ENCODE measurements at regions not wholly inside any gene's neighbourhood (a gene's known extent, or its start where the extent isn't known, plus 50 kb on each side); places are given as distances from the start of the nearest gene placed in this dataset.
"Not testable (repeated sequence)": the region's sequence is repeated elsewhere in the genome, so short reads cannot be mapped to it uniquely, and the experiment has no call there.

DNA sequence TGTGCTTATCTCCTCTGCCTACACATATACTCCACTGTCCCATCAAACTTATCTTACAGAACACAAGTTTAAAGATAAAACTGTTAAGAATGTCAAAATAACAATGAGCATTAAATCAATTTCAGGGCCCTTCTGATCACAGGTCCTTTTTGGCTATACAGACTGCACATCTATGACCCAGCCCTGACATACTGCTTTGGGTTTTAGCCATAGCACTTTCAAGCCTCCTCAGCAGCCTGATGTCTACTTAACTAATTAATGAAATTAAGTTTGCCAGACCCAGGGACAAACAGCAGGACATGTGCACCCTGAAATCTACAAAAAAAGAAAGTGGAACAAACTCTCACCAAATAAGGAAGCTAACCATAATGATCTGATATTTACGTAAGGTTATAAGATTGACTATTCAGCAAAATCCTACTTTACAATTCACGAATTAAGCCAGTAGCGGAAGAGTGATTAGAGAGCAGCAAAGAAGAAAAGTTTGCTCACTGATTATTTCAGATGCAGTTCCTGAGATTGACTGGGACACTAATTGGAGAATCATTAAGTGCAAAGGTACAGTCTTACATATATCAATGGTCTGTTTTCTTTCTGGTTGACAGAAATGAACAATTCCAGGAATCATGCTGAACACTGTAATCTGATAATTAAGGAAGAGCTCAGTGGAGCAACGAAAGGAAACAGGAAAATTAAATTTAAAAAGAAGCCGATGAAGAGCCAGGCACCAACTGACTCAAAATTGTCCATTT, 669.3 kb upstream of the LRRN3 start:
- DNase-seq: no peak

DNA sequence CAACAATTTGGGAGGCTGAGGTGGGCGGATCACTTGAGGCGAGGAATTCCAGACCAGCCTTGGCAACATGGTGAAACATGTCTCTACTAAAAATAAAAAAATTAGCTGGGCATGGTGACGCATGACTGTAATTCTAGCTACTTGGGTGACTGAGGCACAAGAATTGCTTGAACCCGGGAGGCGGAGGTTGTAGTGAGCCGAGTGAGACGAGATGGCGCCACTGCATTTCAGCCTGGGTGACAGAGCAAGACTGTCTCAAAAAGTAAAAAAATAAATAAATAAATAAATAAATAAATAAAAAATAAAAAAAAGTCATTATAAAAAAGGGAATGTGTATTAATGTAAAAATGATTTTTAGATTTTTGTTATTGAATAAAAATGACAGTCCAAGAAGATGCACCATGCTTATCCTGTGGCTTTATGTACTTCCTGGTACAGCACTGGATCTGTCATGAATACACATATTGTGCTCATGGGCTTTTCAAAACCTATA, 658.8 kb upstream of the LRRN3 start:
- no peak for DNase-seq

DNA sequence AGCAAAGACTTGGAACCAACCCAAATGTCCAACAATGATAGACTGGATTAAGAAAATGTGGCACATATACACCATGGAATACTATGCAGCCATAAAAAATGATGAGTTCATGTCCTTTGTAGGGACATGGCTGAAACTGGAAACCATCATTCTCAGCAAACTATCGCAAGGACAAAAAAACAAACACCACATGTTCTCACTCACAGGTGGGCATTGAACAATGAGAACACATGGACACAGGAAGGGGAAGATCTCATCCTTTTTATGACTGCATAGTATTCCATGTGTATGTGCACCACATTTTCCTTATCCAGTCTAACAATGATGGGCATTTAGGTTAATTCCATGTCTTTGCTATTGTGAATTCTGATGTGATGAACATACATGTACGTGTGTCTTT, 652.0 kb upstream of the LRRN3 start:
- DNase-seq: not testable (repeated sequence)

DNA sequence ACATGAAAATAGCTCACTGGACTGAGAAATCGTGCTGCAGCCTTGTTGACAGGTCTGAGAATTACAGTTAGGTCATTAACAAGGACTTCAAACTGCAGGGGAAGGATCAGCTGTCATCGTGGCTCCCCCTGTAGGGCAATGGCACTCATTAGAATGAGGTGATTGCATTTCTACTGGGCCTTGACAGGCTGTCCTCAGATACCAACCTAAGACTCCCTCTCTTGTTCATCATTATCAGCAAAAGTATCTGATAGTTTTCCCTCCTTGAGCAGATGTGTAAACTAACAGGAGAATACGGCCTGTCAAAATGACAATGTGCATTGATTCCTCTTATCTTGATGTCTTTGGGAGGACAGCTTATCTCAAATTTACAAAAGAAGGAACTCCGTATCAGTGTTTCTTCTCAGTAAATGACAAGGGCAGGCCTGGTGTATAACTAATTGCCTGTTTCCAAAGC, 648.5 kb upstream of the LRRN3 start:
- no peak for DNase-seq

DNA sequence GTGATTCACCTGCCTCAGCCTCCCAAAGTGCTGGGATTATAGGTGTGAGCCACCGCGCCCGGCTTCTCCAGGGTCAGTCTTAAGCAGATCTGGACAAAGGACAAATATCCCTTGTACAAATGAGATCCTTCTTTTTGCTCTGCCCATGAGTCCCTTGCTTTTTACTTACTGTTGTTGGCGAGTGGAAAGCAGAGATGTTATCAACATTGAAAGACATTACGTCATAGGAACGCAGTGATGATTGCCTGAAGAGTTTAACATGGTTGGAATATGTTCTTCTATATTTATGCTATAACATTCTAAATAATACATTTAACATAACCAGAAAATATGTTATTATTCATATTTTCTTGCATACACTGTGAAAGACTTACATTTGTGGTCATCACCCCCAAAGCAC, 644.3 kb upstream of the LRRN3 start:
- no peak for DNase-seq

DNA sequence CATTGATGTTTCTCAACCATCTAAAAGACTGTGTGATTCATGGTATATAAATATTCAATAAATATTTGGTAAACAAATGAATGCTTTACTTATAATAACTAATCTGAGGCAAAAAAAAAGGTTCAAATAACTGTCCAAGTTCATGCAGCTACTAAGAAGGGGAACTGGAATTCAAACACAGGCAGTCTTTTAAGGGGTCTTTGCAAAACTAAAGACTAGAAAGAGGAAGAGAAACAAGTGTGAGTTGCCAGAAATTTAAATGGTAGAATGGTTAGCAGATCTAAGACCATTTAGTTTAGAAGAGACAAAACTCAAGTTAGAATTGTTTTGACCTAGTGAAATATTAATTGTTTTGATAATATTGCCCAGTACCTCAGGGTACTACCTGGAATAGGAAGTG, 642.0 kb upstream of the LRRN3 start:
- no peak for DNase-seq

DNA sequence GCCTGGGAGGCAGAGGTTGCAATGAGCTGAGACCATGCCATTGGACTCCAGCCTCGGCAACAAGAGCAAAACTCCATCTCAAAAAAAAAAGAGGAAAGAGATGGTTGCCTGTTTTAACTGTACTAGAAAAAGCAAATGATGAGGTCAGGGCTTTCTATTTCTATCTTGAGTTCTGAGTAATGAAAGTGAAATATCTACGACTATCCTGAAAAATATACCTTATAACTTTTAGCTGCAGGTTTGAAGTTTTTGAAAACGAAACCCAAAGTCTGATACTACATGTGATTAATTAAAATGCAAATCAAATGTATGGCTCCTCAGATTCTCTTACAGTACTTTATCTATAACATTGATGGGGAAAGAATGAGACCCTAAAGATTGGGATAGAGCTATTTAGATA, 636.2 kb upstream of the LRRN3 start:
- DNase-seq: no peak

DNA sequence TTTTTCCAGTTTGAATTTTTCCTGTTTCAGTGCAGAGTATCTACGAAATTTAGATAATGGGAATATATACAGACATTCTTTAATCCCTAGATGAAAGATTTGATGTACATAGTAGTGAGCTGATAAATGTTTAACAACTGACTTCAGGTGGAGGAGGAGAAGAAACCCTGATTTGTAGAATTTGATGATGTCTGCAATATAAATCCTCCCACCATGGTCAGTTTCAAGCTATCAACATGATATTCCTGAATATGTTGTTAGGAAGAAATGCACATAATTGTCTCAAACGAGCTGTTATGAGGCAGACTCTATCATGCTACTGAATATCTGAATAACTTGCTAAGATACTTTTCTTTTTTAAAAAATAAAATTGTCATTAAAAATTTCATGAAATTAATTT, 629.3 kb upstream of the LRRN3 start:
- no peak for DNase-seq

DNA sequence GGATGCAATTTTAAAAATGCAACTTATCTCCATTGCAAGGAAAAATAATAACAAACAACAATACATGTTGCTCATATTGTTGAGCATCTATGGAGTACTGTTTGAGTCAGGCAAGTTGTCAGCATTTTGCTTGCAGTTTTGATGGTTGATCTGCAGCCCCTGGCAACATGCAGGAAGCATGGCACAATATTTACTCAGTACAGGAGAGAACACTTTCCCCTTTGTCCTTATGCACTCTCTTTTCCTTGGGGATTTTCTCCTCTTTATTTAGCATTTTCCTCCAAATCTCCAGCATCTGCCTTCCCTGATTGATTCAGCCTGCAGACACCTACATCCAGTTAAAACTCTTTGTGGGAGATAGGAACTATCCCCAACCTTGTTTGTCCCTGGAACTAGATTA, 620.5 kb upstream of the LRRN3 start:
- no peak for DNase-seq

DNA sequence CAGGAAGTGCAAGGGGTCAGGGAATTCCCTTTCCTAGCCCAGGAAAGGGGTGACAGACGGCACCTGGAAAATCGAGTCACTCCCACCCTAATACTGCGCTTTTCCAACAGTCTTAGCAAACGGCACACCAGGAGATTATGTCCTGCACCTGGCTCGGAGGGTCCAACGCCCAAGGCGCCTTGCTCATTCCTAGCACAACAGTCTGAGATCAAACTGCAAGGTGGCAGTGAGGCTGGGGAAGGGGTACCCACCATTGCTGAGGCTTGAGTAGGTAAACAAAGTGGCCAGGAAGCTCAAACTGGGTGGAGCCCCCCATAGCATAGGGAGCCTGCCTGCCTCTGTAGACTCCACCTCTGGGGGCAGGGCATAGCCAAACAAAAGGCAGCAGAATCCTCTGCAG, 618.5 kb upstream of the LRRN3 start:
- DNase-seq: not testable (repeated sequence)

DNA sequence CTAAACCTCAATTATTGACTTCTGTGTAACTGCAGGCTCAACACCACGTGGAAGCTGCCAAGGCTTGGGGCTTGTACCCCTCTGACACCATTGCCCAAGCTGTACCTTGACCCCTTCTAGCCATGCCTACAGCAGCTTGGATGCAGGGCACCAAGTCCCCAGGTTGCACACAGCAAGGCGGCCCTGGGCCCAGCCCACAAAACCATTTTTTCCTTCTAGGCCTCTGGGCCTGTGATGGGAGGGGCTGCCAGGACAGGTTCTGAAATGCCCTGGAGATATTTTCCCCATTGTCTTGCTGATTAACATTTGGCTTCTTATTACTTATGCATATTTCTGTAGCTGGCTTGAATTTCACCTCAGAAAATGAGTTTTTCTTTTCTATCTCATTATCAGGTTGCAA, 610.0 kb upstream of the LRRN3 start:
- DNase-seq: no peak

DNA sequence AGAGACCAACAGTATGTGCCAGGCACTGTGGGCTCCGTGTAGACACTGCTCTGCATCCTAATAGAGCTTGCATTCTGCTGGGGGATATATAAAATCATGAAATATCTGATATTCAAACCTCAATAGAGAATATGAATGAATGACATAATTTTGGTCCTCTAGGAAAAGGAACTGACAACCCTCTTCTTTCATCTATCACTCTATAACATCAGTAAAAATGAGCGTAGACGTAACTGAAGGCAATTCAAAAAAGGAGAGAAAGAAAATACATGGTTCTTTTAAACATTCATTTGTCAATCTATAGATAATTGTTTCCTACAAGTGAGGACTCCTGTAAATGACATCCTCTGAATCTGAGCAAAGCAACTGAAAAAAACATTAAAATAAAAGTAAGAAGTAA, 607.4 kb upstream of the LRRN3 start:
- DNase-seq: no peak

DNA sequence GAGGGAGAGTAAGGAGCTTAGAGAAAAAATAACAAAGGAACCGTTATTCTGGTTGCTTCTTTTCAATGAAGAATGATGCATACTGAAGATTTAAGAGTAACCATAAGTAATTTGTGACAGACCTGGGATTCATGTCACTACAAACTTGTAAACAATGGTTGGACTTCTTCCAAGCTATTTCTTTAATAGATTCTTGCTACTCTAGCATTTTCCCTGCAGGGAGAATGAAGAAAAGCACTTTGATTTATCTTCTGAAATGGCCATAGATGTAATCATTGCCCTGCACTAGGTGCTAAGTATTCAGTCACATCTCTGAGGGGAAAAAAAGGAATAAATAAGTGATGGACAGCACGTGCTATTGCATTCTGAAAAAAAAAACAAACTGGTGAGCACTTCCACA, 606.6 kb upstream of the LRRN3 start:
- no peak for DNase-seq

DNA sequence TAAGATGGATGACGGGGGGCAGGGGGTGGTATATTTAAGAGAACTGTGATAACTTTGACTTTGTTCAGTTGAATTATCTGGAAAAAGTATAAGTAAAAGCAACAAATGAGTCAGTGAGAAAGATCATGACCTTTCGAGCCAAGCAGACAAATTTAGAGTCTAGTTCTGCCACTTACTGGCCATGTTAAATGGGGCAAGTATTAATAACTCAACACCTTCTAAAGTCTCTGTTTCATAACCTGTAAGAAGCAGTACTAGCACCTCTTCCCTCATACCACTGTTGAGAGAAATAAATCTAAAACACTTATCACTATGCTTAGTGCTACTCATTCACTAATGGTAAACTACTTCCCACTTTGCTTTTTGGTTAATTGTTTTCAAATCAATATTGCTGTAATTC, 604.4 kb upstream of the LRRN3 start:
- no peak for DNase-seq

DNA sequence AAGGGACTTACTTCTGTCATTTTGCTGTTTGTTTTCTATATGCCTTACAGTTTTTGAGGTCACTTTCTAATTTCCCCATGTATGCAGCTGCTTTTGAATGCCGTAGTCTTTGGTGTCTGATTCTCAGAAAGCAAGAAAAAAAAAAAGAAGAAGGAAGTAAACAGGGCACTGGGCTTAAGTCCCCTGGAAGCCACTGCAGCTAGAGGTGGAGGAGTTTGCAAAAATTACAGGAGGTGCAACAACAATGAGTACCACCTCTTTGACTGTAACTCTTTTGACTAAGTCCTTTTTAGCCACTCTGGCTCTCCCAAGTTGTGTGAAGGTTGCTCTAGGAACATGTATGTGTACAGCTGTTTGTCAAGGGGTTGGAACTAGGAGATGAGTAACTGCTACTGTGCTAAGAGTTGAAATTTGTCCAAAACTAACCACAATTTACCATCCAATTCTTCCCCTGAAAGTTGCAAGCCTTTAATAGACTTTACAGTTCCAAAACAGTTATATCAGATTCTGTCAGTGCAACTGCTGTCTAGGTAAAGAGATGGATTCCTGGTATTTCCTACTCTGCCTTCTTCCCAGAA, 588.0 kb upstream of the LRRN3 start:
- DNase-seq: no peak

DNA sequence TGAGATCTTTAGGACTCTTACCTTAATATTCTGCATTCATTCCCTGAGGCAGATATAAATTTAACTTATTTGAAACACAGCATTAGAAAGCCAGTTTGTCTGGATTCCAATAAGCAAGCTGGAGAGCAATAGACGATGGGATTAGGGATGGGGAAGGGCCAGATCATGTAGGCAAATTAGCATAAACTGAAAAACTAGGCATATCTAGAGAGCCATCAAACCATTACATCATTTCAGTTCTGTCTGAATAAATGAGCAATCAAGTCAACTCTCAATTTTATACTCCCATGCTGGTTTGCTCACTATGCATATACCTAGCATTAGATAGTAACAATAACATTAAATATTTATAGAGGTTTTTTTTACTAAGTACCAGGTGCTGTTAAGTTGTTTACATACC, 583.6 kb upstream of the LRRN3 start:
- DNase-seq: no peak

DNA sequence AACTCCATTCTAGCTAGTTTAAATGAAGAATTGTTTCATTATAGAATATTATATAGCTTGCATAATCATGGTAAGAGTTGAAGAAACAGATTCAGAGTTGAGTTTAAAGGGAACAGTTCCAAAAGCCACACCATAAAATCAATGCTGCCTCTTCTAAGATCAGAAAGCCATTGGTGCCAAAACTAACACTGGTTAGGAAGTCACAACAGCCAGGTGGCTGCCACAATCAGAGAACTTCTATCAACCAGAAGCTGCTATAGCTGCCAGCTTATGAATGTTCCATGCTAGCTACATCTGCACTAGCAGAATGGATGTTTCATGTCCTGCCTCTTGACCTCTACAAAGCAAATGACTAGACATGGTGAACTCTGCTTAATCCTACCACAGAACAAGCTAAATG, 583.1 kb upstream of the LRRN3 start:
- no peak for DNase-seq

DNA sequence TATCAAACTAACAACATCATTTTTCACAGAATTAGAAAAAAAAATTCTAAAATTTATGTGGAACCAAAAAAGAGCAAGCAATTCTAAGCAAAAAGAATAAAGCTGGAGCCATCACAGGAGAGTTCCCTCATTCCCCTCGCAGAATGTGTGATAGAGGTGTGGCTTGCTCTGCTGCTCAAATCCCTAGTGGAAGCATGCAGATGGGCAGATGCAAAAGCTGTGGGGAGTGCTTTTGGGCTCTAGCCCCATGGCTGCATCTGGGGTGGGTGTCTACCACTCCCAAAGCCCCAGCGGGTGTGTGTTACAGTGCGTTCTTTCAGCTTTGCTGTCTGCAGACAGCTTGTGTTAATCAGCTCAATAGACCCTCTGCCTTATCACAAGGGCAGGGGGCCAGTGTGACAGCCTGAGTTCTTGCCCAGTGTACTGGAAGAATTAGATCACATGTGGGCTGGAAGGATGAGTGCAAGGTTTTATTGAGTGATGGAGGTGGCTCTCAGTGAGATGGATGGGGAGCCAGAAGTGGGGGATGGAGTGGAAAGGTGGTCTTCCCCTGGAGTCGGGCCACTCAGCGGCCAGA, 575.9 kb upstream of the LRRN3 start:
- not testable (repeated sequence) for DNase-seq

DNA sequence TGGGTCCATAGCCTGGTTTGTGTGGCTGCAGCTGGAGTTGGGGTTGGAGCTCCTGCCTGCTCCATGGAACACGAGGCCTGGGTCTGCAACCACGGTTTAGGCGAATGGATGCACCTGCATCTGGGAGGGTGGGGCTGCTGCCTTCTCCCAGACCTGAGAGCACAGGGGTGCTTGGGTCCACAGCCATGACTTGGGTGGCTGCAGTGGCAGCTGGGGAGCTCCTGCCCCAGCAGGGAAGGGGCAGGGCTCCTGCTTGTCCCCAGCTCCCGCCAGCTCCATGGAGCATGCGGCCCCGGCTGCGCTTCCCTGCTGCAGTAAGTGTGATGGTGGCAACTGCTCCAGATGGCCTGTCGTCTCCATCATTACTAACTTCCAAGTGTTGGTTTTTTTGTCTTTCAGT, 571.1 kb upstream of the LRRN3 start:
- no peak for DNase-seq

DNA sequence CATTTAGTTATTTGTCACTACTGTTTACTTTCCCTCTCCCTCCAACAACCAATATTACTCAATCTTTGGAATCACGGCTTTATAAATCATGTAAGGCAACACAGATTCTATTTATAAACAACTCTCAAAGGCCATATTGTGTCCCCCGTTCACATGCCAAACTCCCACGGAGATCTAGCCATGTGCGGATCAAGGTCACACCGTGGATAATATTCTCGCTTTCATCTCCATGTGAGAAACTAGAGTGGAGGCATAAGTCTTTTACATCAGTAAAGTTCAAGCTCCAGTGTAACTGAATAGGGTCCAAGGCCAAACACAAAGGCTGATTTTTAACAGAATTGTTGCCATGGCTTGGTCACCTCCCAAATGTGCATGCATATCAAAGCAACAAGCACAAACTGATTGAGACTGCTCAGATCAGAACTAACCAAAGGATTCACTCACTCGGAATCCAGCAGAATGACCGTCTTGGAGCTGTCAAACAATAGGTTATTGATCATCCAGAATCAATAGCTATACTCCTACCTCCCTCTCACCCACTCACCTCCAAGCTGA, 569.5 kb upstream of the LRRN3 start:
- peak in 1 of 2 experiments; percentile 29 for DNase-seq

DNA sequence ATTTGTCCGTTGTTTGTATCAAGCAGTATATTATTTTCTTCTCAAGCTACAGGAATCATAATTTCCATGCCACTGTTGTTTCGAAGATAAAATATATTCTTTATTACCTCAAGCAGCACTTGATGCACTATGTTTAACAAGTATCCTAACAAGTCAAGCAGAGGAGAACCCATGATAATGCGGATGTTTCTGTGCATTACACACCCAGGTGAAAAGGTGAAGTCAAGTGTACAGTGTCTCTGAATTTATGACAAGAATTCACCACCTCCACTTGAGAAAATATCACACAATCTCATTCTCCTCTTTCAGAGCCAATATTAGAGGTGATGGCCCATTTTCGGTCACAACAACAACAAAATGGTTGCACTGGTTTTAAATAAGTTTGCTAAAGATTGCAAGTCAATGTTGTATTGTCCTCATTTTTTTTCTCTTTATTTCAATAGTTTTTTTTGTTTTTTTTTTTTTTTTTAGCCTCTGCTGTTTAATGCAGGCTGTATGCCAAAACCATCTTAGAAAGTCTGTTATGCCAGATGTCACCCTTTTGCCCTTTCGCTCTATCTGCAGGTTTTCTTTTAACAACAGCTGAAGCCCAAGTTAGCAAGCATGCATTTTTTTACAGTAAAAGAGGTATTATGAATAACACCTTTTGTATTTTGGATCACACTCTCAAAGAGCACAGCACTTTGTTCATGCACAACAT, 568.7 kb upstream of the LRRN3 start:
- DNase-seq: peak in 1 of 2 experiments; percentile 34

DNA sequence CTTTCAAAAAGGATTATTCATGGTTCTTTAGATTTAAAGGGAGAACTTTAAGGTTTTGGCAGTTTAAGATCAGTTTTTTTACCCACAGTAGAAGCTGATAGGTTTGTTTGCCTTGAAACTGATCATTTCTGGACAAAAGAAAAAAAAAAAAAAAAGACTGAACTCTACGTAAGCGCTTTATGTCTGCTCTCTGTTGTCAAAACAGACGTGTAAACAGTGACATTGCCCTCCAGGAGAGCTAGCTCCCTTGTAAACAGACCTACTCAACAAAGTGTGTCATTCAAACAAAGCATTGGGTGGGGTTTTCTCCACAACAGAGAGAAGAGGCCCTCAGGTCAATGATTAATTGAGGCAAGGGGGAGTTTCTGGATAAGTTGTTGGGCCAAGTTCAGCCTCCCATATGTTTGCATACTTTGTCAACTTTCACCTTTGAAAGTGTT, 568.1 kb upstream of the LRRN3 start:
- DNase-seq: no peak

DNA sequence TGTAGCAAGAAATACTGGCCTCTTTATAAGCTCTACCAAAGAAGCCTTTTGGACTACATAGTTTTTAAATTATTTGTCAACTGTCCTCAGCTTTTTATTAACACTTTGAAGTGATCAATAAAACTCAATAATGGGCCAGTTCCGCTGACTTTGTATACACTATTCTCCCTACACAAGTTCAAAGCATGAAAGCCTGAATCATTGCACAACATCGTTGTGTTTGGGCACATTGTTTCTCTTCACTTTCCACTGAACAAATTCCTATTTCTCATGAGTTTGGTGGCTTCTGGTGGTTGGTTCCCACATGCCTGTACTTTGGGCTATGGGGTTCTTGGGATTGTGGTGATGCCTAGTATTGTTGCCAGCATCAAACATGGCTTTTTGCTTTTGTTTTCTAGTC, 561.8 kb upstream of the LRRN3 start:
- DNase-seq: no peak

Measured in cerebellar nuclear complex (tissue), 1 donor.